ENCODE measurements at regions not wholly inside any gene's neighbourhood (a gene's known extent, or its start where the extent isn't known, plus 50 kb on each side); places are given as distances from the start of the nearest gene placed in this dataset.

DNA sequence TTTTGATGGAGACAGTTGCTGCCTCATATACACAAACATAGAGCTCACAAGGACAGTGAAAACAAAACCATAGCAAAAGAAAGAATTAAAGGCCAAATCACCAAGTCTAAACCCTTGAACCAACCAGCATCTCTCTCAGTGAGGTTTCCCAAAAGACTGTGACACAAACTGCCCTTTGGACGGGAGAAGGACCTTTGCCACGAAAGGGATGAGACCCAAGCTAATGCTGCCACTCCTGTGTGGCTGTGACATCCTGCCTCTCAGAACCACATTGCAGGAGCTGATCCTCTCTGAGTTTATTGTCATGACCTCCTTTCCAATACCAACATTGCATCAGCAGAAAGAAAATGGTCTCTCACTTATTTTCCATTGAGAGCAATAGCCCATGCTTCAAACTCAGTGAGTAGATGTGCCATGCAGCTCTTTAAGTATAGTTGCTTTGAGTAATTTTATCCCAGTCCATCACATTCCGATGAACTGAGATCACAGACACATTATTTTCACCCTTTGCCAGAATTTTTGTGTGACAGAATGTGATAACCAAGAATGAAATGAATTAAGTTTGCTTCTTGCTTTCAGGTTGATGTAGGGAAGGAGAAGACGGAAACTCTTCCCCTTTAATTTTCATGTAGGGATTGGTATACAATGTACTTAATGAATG, 133.5 kb upstream of the IRS2 start:
- no peak overlapping the region for H3K4me3 ChIP-seq (ENCODE audit: low read depth, low read length)
- TF ChIP-seq, protein P1, sequence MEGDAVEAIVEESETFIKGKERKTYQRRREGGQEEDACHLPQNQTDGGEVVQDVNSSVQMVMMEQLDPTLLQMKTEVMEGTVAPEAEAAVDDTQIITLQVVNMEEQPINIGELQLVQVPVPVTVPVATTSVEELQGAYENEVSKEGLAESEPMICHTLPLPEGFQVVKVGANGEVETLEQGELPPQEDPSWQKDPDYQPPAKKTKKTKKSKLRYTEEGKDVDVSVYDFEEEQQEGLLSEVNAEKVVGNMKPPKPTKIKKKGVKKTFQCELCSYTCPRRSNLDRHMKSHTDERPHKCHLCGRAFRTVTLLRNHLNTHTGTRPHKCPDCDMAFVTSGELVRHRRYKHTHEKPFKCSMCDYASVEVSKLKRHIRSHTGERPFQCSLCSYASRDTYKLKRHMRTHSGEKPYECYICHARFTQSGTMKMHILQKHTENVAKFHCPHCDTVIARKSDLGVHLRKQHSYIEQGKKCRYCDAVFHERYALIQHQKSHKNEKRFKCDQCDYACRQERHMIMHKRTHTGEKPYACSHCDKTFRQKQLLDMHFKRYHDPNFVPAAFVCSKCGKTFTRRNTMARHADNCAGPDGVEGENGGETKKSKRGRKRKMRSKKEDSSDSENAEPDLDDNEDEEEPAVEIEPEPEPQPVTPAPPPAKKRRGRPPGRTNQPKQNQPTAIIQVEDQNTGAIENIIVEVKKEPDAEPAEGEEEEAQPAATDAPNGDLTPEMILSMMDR (IDR thresholded peaks at IDR 0.05; ENCODE audit: low read depth, low read length), result no peak

DNA sequence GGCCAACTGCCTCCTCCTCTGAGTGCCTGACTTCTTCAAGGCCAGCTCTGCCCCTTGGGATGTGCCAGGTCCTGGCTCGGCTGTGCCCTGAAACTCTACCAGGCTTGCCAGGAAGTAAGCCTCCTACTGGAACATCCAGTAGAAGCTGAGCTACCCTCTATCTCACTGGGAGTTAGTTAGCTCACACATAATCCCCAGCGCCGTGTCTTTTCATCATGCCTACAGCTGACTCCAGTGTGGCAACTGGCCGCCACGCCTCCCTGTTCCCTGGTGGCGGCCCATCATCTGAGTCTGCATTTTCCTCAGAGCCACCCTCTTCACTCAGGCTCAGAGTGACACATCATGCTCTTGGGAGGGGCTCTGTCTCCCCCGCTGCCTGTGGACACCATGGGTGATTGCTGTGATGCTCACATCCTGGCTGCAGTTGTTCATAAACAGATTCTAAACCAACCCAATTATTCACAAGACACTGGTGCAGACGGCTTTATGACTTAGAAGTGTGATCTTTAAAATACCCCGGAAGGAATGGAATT, 131.9 kb upstream of the IRS2 start:
- no peak overlapping the region for H3K4me3 ChIP-seq (ENCODE audit: low read depth, low read length)
- TF ChIP-seq, protein P1 (IDR thresholded peaks at IDR 0.05; ENCODE audit: low read depth, low read length), result no peak

DNA sequence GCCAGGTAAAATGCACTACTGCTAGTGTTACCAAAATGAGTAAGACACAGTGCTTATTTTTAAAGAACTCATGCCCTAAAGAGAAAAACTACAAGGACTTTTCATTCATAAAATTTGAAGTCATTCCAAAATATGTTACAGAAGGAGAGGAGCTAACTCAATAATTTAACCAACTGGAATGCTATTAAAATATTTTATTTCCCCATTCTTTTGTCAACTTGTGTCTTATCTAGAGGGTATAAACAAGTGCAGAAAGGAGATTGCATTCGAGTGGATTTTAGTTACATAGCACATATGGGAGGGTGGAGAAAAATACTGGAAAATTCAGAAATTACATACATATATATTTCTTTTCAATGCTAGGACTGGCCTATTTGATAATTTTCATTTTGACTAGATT, 131.0 kb upstream of the IRS2 start:
- TF ChIP-seq, protein P1 (IDR thresholded peaks at IDR 0.05; ENCODE audit: low read depth, low read length), result no peak
- no peak overlapping the region for H3K4me3 ChIP-seq (ENCODE audit: low read depth, low read length)

DNA sequence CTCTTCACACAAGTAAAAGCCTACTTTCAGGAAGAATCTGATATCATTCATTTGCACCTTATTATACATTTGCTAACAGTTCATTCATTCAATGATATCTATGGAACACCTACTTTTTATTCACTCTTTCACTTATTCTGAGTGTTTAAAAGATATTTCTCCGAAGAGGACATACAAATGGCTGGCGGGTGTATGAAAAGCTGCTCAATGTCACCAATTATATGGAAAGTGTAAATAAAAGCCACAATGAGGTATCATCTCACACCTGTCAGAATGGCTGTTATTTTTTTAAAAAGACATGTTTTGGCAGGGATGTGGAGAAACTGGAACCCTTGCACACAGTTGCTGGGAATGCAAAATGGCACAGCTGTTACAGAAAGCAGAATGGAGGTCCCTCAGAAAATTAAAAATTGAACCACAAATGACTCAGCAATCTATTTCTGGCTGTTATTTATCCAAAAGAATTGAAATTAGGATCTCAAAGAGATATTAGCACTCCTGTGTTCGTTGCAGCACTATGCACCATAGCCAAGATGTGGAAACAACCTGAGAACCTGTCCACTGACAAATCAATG, 127.6 kb upstream of the IRS2 start:
- TF ChIP-seq, protein P1 (IDR thresholded peaks at IDR 0.05; ENCODE audit: low read depth, low read length), result no peak
- no peak overlapping the region for H3K4me3 ChIP-seq (ENCODE audit: low read depth, low read length)

DNA sequence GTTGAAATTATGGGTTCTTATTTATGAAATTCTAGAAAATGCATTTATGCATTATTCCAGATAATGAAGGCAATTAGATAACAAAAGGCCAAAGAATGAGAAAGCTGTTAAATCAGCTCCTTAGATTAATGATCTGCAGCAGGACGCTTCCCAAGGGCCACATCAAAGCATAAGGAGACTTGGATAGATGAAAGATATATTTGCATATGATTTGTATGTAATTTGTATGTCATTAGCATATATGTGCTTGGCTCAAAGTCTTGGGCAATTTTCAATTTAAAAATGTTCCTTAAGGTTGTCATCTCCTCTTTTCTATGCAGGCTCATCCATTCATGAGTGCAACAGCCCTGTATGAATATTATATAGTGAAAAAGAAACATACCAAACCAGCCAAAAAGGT, 126.8 kb upstream of the IRS2 start:
- TF ChIP-seq, protein P1 (IDR thresholded peaks at IDR 0.05; ENCODE audit: low read depth, low read length), result no peak
- H3K4me3 ChIP-seq (ENCODE audit: low read depth, low read length), result no peak overlapping the region

DNA sequence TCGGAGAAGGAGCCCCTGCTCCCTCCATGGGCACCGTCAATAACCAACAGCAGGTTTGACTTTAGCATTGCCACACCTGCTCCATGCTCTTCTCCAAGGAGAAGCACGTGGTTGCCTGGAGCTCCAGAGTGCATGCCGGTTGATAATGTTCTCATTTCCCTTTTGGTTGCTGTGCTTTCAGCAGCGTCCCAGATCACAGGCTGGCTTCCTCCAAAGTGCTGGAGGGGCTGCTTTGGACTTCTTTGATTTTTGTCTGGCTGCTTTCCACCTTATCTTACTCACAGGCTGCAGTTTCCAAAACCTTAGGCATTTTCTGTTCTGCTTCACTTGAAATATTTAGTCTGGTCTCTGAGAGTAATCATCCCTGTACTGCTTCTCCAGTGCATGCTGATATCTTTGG, 123.8 kb upstream of the IRS2 start:
- H3K4me3 ChIP-seq (ENCODE audit: low read depth, low read length), result no peak overlapping the region
- TF ChIP-seq, protein P1 (IDR thresholded peaks at IDR 0.05; ENCODE audit: low read depth, low read length), result no peak

DNA sequence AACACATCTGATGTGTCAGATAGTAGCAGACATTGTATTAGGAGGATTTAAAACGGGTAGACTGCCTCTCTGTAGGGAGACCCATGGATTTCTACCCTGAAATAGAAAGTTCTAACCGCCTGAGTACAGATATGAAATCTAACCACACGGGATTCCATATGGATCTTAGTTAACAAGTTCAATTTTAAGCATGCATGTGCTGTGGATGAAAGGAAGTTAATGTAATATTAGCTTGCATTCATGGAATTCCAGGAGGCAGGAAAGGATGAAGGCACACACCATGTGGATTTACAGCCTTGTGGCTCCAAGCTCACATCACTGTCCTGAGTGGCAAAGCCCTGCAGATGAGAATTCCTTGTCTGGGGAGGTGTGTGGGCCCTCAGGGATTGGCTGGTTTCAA, 120.6 kb upstream of the IRS2 start:
- TF ChIP-seq, protein P1 (IDR thresholded peaks at IDR 0.05; ENCODE audit: low read depth, low read length), result no peak
- no peak overlapping the region for H3K4me3 ChIP-seq (ENCODE audit: low read depth, low read length)
